Mesendoderm (in vitro differentiated cells): ENCODE measurements at regions not wholly inside any gene's neighbourhood (a gene's known extent, or its start where the extent isn't known, plus 50 kb on each side); places are given as distances from the start of the nearest gene placed in this dataset.
"Not testable (repeated sequence)": the region's sequence is repeated elsewhere in the genome, so short reads cannot be mapped to it uniquely, and the experiment has no call there.

Source experiments
- DNase-seq: peaks from one replicate; pipeline ENCODE4 v3.0.0; 2013
- H2AK5ac ChIP-seq: 2 replicates; pipeline ENCODE4 v1.6.1; 2013; ENCODE audit warnings: low read length, inconsistent platforms
- H2BK120ac ChIP-seq: 2 replicates; pipeline ENCODE4 v1.6.1; 2013; ENCODE audit warnings: low read depth, mild to moderate bottlenecking, low read length, moderate library complexity, mixed read lengths
- H2BK15ac ChIP-seq: replicated peaks from 2 replicates; pipeline ENCODE4 v1.6.1; 2013; ENCODE audit warnings: low read depth, mild to moderate bottlenecking, moderate library complexity
- H2BK5ac ChIP-seq: 2 replicates; pipeline ENCODE4 v1.6.1; 2013; ENCODE audit warnings: low read length, inconsistent platforms
- H3K18ac ChIP-seq: 2 replicates; pipeline ENCODE4 v1.6.1; 2013; ENCODE audit warnings: mild to moderate bottlenecking, low read length, mixed read lengths
- H3K23ac ChIP-seq: one replicate; pipeline ENCODE4 v1.6.1; 2013; ENCODE audit warnings: low read length
- H3K27ac ChIP-seq: 2 replicates; pipeline ENCODE4 v1.5.1; 2013; ENCODE audit warnings: low read depth, mild to moderate bottlenecking, inconsistent platforms, low read length, moderate library complexity
- H3K27me3 ChIP-seq: 2 replicates; pipeline ENCODE4 v1.6.1; 2013; ENCODE audit warnings: low read length, control low read depth, mild to moderate bottlenecking, inconsistent platforms; ENCODE audit not compliant: insufficient read depth, poor library complexity
- H3K36me3 ChIP-seq: 2 replicates; pipeline ENCODE4 v1.6.1; 2013; ENCODE audit warnings: low read length, inconsistent platforms; ENCODE audit not compliant: control insufficient read depth, insufficient read depth
- H3K4ac ChIP-seq: one replicate; pipeline ENCODE4 v1.6.1; 2013; ENCODE audit warnings: low read depth, mild to moderate bottlenecking, low read length, moderate library complexity
- H3K4me1 ChIP-seq: 2 replicates; pipeline ENCODE4 v1.6.1; 2013; ENCODE audit warnings: low read depth, low read length, inconsistent platforms; ENCODE audit not compliant: control insufficient read depth
- H3K4me2 ChIP-seq: 2 replicates; pipeline ENCODE4 v1.6.1; 2013; ENCODE audit warnings: low read length
- H3K4me3 ChIP-seq: 2 replicates; pipeline ENCODE4 v1.5.1; 2013; ENCODE audit warnings: mild to moderate bottlenecking, low read length
- H3K56ac ChIP-seq: one replicate; pipeline ENCODE4 v1.6.1; 2013; ENCODE audit warnings: low read length
- H3K79me1 ChIP-seq: 2 replicates; pipeline ENCODE4 v1.6.1; 2013; ENCODE audit warnings: low read length, inconsistent platforms
- H3K79me2 ChIP-seq: 2 replicates; pipeline ENCODE4 v1.6.1; 2013; ENCODE audit warnings: mild to moderate bottlenecking, low read length; ENCODE audit not compliant: control insufficient read depth, insufficient read depth
- H3K9ac ChIP-seq: 2 replicates; pipeline ENCODE4 v1.6.1; 2013; ENCODE audit warnings: low read length, inconsistent platforms
- H4K5ac ChIP-seq: one replicate; pipeline ENCODE4 v1.6.1; 2013; ENCODE audit warnings: low read length
- H4K8ac ChIP-seq: one replicate; pipeline ENCODE4 v1.6.1; 2013; ENCODE audit warnings: low read depth, mild to moderate bottlenecking, control low read depth, low read length, moderate library complexity
- WGBS: extraction: QIAGEN DNeasy Blood & Tissue Kit; methylation state at CpG from one replicate; pipeline ENCODE4 v1.1.7; 2013; ENCODE audit warnings: low lambda C conversion rate, missing lambda C conversion rate; ENCODE audit not compliant: insufficient coverage; ENCODE audit errors: extremely low coverage; 5-methylcytosine and 5-hydroxymethylcytosine counted together

GRCh38 chr5:33110496-33110895 lies 330.3 kb upstream of the TARS1 start:
- H3K18ac ChIP-seq, H3K79me2 ChIP-seq, H3K56ac ChIP-seq, H2BK15ac ChIP-seq, H3K27me3 ChIP-seq, H3K27ac ChIP-seq, H4K5ac ChIP-seq, H3K4me3 ChIP-seq, H3K4me1 ChIP-seq, H2AK5ac ChIP-seq, H3K9ac ChIP-seq, H3K79me1 ChIP-seq, H3K4me2 ChIP-seq, H4K8ac ChIP-seq, H3K23ac ChIP-seq, H3K36me3 ChIP-seq, H3K4ac ChIP-seq, DNase-seq, H2BK5ac ChIP-seq, H2BK120ac ChIP-seq: not testable (repeated sequence)
- no CpG with 5 or more reads among the region's 2 CpGs for WGBS

DNA sequence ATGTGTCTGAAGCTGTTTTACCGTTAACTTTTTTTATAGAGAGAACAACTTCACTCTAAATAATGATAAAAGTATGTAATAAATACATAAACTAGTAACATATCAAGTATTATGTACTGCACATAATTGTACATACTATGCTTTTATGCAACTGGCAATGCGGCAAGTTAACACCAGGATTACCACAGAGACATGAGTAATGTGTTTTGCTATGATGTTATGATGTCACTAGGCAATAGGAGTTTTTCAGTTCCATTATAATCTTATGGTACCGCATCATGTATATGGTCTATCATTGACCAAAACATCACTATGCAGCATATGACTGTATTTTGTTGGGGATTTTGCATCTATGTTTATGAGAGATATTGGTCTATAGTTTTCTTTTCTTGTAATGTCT lies 326.4 kb upstream of the TARS1 start:
- WGBS = no CpG with 5 or more reads among the region's 3 CpGs

DNA sequence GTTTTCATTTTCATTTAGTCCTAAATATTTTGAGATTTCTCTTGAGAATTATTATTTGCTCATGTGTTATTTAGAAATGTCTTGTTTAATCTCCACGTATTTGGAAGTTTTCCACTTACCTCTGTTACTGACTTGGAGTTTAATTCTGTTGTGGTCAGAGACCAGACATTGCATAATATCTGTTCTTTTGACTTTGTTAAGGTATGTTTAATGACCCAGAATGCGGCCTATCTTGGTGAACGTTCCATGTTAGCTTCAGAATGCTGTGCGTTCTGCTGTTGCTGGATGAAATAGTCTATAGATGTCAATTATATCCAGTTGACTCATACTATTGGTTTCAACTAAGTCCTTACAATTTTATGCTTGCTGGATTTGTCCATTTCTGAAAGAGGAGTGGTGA lies 325.3 kb upstream of the TARS1 start:
- H3K18ac ChIP-seq = no peak overlapping the region
- H3K23ac ChIP-seq = no peak overlapping the region
- no peaks in the 10 kb centered on the region for H3K36me3 ChIP-seq
- no peak for DNase-seq
- H2AK5ac ChIP-seq = no peak overlapping the region
- H3K27ac ChIP-seq = no peak overlapping the region
- WGBS = no CpG with 5 or more reads among the region's 4 CpGs
- H3K79me1 ChIP-seq = no peaks in the 10 kb centered on the region
- no peaks in the 10 kb centered on the region for H3K4me1 ChIP-seq
- H3K79me2 ChIP-seq = no peaks in the 10 kb centered on the region
- H3K4me3 ChIP-seq = no peak overlapping the region
- no peak overlapping the region for H3K56ac ChIP-seq
- H3K27me3 ChIP-seq = no peaks in the 10 kb centered on the region
- H2BK120ac ChIP-seq = no peak overlapping the region
- H4K8ac ChIP-seq = no peak overlapping the region
- no peak overlapping the region for H3K4me2 ChIP-seq
- no peak overlapping the region for H3K4ac ChIP-seq
- no peak overlapping the region for H2BK15ac ChIP-seq
- no peak overlapping the region for H2BK5ac ChIP-seq
- no peak overlapping the region for H3K9ac ChIP-seq
- no peak overlapping the region for H4K5ac ChIP-seq

More for the DNA sequence above, 326.4 kb upstream of the TARS1 start:
- H2AK5ac ChIP-seq = no peak overlapping the region
- H3K4me2 ChIP-seq = no peak overlapping the region
- H2BK120ac ChIP-seq = no peak overlapping the region
- no peak overlapping the region for H2BK15ac ChIP-seq
- DNase-seq = no peak
- no peaks in the 10 kb centered on the region for H3K79me2 ChIP-seq
- H4K5ac ChIP-seq = no peak overlapping the region
- no peak overlapping the region for H3K27ac ChIP-seq
- H3K23ac ChIP-seq = no peak overlapping the region
- H3K4ac ChIP-seq = no peak overlapping the region
- H3K79me1 ChIP-seq = no peaks in the 10 kb centered on the region
- no peaks in the 10 kb centered on the region for H3K36me3 ChIP-seq
- H3K27me3 ChIP-seq = no peaks in the 10 kb centered on the region
- no peak overlapping the region for H3K4me3 ChIP-seq
- no peak overlapping the region for H3K9ac ChIP-seq
- H4K8ac ChIP-seq = no peak overlapping the region
- no peak overlapping the region for H3K18ac ChIP-seq
- no peaks in the 10 kb centered on the region for H3K4me1 ChIP-seq
- no peak overlapping the region for H3K56ac ChIP-seq
- no peak overlapping the region for H2BK5ac ChIP-seq

DNA sequence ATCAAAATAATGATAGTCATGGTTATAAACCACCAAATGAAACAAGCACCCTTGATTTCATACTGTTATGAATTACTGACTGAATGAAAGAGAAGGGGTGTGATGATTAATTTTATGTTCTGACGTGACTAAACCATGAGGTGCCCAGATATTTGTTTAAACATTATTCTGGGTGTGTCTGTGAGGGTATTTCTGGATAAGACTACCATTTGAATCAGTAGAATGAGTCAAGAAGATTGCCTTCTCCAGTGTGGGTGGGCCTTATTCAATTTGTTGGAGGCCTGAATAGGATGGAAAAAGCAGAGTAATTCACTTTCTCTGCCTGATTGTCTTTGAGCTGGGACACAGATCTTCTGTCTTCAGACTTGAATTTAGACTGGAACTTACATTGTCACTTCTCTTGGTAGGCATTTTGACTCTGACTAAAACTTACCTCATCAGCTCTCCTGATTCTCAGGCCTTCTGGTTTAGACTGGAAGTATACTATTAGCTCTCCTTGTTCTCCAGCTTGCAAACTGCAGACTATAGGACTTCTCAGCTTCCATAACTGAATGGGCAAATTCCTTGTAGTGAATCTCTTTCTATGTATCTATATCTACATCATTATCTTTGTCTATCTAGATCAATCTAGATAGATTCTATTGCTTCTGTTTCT lies 321.9 kb upstream of the TARS1 start:
- Histone ChIP-seq H3K4ac (no peak overlapping the region), H3K79me1 (no peaks in the 10 kb centered on the region), H3K27ac (no peak overlapping the region), H3K36me3 (no peaks in the 10 kb centered on the region), H4K5ac (no peak overlapping the region), H3K79me2 (no peaks in the 10 kb centered on the region), H4K8ac (no peak overlapping the region), H3K4me3 (no peak overlapping the region), H3K9ac (no peak overlapping the region), H2AK5ac (no peak overlapping the region), H3K27me3 (no peaks in the 10 kb centered on the region), H3K23ac (no peak overlapping the region), H3K4me1 (no peaks in the 10 kb centered on the region), H3K18ac (no peak overlapping the region), H2BK120ac (no peak overlapping the region), H2BK5ac (no peak overlapping the region), H3K56ac (no peak overlapping the region), H3K4me2 (no peak overlapping the region), H2BK15ac (no peak overlapping the region)
- no CpG with 5 or more reads among the region's 1 CpG for WGBS
- no peak for DNase-seq

DNA sequence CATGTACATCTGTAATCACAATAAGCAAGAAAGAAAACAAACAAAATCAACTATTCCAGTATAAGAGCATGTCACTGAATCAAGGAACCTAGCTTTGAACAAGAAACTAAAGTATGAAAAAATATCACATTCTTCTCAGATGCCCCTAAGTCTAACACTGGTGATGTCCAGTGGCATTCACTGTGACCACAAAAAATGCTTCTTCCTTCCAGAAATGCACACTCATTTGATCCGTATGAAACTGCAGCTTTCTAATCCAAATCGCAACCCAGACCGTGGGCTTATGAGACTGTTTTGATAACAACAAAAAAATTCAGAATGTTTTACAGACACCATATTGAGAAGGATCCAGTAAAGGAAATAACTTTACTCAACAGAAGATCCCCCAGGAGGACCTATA lies 320.1 kb upstream of the TARS1 start:
- no peak overlapping the region for H3K27ac ChIP-seq
- H2BK5ac ChIP-seq = no peak overlapping the region
- H3K4ac ChIP-seq = no peak overlapping the region
- H3K79me1 ChIP-seq = no peaks in the 10 kb centered on the region
- H2BK15ac ChIP-seq = no peak overlapping the region
- no peak overlapping the region for H3K18ac ChIP-seq
- H3K79me2 ChIP-seq = no peaks in the 10 kb centered on the region
- no peak overlapping the region for H3K56ac ChIP-seq
- no peak overlapping the region for H4K5ac ChIP-seq
- H3K27me3 ChIP-seq = no peaks in the 10 kb centered on the region
- no peaks in the 10 kb centered on the region for H3K4me1 ChIP-seq
- H3K23ac ChIP-seq = no peak overlapping the region
- no CpG with 5 or more reads among the region's 3 CpGs for WGBS
- no peak overlapping the region for H3K9ac ChIP-seq
- H4K8ac ChIP-seq = no peak overlapping the region
- no peak overlapping the region for H2BK120ac ChIP-seq
- no peaks in the 10 kb centered on the region for H3K36me3 ChIP-seq
- no peak overlapping the region for H3K4me3 ChIP-seq
- no peak overlapping the region for H2AK5ac ChIP-seq
- DNase-seq = no peak
- no peak overlapping the region for H3K4me2 ChIP-seq

- Histone ChIP-seq H3K9ac (no peak overlapping the region), H3K23ac (no peak overlapping the region), H2AK5ac (no peak overlapping the region), H3K79me2 (no peaks in the 10 kb centered on the region), H2BK120ac (no peak overlapping the region), H3K27ac (no peak overlapping the region), H3K27me3 (no peaks in the 10 kb centered on the region), H3K4ac (no peak overlapping the region), H3K4me2 (no peak overlapping the region), H4K8ac (no peak overlapping the region), H3K56ac (no peak overlapping the region), H2BK5ac (no peak overlapping the region), H3K36me3 (no peaks in the 10 kb centered on the region), H4K5ac (no peak overlapping the region), H3K4me3 (no peak overlapping the region), H3K79me1 (no peaks in the 10 kb centered on the region), H2BK15ac (no peak overlapping the region), H3K18ac (no peak overlapping the region), H3K4me1 (no peaks in the 10 kb centered on the region)
- DNase-seq = no peak
- WGBS = no CpG with 5 or more reads among the region's 2 CpGs
These were observed 311.5 kb upstream of the TARS1 start for GRCh38 chr5:33129309-33129708.
